ENCODE measurements at regions not wholly inside any gene's neighbourhood (a gene's known extent, or its start where the extent isn't known, plus 50 kb on each side); places are given as distances from the start of the nearest gene placed in this dataset.

GRCh38 chr9:3161912-3162311, 318.0 kb upstream of the PUM3 start:
- DNase-seq (ENCODE audit: low read depth), result no peak

GRCh38 chr9:3157011-3157410, 313.1 kb upstream of the PUM3 start:
- no peak for DNase-seq (ENCODE audit: low read depth)

GRCh38 chr9:3151672-3152576, 308.0 kb upstream of the PUM3 start:
- no peak for DNase-seq (ENCODE audit: low read depth)

GRCh38 chr9:3150074-3150473, 306.2 kb upstream of the PUM3 start:
- peak; percentile 45 for DNase-seq (ENCODE audit: low read depth)

GRCh38 chr9:3138231-3139229, 294.6 kb upstream of the PUM3 start:
- no peak for DNase-seq (ENCODE audit: low read depth)

- no peak for DNase-seq (ENCODE audit: low read depth)
Observed at GRCh38 chr9:3137347-3137695, 293.4 kb upstream of the PUM3 start.

GRCh38 chr9:3136686-3137346, 292.9 kb upstream of the PUM3 start:
- DNase-seq (ENCODE audit: low read depth), result no peak

GRCh38 chr9:3136230-3136629, 292.3 kb upstream of the PUM3 start:
- no peak for DNase-seq (ENCODE audit: low read depth)

GRCh38 chr9:3127564-3127963, 283.7 kb upstream of the PUM3 start:
- no peak for DNase-seq (ENCODE audit: low read depth)

GRCh38 chr9:3125602-3126405, 281.9 kb upstream of the PUM3 start:
- DNase-seq (ENCODE audit: low read depth), result no peak

- DNase-seq (ENCODE audit: low read depth), result no peak
Observed at GRCh38 chr9:3124001-3124400, 280.1 kb upstream of the PUM3 start.

- DNase-seq (ENCODE audit: low read depth), result no peak
Observed at GRCh38 chr9:3118081-3118480, 274.2 kb upstream of the PUM3 start.

GRCh38 chr9:3099646-3100045, 255.8 kb upstream of the PUM3 start:
- no peak for DNase-seq (ENCODE audit: low read depth)

GRCh38 chr9:3088219-3088618, 244.3 kb upstream of the PUM3 start:
- DNase-seq (ENCODE audit: low read depth), result no peak

GRCh38 chr9:3087697-3088096, 243.8 kb upstream of the PUM3 start:
- DNase-seq (ENCODE audit: low read depth), result no peak

- DNase-seq (ENCODE audit: low read depth), result no peak
Observed at GRCh38 chr9:3080951-3081350, 237.1 kb upstream of the PUM3 start.

- no peak for DNase-seq (ENCODE audit: low read depth)
Observed at GRCh38 chr9:3074247-3074646, 230.4 kb upstream of the PUM3 start.

GRCh38 chr9:3066591-3066990, 222.7 kb upstream of the PUM3 start:
- no peak for DNase-seq (ENCODE audit: low read depth)

GRCh38 chr9:3059781-3060468, 216.0 kb upstream of the PUM3 start:
- no peak for DNase-seq (ENCODE audit: low read depth)

- no peak for DNase-seq (ENCODE audit: low read depth)
Observed at GRCh38 chr9:3058409-3058808, 214.5 kb upstream of the PUM3 start.
